Suppressor macrophage treated with lipopolysaccharide for 1 hour (primary cell): ENCODE measurements at regions not wholly inside any gene's neighbourhood (a gene's known extent, or its start where the extent isn't known, plus 50 kb on each side); places are given as distances from the start of the nearest gene placed in this dataset.
"Not testable (repeated sequence)": the region's sequence is repeated elsewhere in the genome, so short reads cannot be mapped to it uniquely, and the experiment has no call there.

ENCODE experiments used
- DNase-seq, 3 donors: peaks; one replicate each; pipeline ENCODE4 v3.0.0-alpha.2; 2020 to 2022

GRCh38 chr22:25420471-25420924 lies 144.0 kb upstream of the GRK3 start:
- DNase-seq, result peak in 1 of 3 donors; percentile 33

DNA sequence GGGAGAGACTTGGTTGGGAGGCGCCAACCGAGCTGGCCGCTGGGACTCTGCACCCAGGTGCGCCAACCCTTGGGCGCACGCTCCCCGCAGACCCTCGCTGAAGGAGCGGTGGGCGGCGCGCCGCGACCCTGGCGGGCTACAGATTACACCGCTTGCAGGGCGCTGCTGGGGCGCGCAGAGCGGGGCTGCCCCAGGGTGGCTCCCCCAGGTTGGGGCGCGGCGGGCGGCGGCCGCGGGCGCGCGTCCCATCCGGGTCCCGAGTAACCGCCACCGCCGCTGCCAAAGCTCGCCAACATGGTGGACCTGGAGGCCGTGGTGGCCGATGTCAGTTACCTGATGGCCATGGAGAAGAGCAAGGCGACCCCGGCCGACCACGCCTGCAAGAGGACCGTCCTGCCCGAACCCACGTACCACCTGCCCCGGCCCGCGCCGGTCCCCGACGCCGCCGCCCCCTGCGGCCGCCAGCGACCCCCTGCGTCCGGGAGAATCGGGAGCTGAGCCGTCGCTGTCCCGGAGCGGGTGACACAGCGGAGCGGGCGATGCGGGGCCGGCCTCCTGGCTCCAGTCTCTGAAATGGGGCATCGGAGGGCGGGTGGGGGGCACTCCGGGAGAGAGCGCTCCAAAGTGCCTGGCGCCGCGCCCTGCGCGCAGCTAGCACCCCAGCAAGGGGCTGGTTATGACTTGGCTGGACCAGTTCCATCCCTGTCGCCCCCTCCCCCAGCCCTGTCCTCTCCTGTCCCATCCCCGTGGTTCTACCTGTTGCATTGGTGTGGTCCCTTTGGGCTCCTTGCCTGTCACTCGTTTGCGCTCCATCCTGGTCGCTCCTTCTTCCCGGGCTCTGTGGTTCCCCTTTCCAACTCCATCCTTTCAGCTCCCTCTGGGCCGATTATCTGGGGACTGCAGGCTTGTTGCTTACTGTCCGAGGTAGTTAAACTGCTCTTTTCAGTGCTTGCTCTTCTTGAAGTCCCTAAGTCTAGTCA lies 143.3 kb upstream of the GRK3 start:
- DNase-seq, result peak; percentile 26 to 41 (median 40)

GRCh38 chr22:25426530-25427308 lies 137.8 kb upstream of the GRK3 start:
- peak in 1 of 3 donors; percentile 38 for DNase-seq

DNA sequence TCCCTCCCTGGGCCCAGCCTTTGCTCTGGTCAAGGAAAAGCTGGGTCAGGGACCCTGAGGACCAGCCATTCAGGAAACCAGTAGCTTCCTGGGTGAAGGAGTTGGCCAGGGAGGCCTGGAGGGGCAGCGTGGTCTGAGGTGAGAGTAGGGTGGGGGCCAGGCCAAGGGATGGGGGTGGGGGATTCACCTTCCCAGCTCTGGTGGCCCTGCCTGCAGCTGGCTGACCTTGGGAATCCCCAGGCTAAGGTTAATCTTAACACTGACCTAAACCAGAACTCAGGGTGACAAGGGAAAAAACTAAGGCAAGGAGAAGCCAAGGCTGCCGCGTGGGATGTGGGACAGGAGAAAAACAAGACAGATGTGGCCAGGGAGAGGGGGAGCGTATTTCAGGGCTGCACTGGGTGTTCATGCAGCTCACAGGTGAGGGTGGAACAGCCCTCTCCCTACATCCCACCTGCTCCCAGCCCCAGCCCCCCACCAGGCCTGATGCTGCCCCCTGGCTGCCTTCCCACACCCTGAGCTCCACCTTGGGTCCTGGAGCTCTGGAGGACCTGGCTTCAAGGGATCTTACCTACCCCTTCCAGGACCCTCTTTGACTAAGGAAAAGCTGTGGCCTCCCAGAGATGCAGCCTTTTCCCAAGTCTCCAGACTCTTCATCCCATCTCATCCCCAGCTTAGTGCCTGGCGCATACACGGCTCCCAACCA lies 132.7 kb upstream of the GRK3 start:
- DNase-seq, result not testable (repeated sequence)

- DNase-seq, result peak in 2 of 3 donors; percentile 25 to 48
Observed at GRCh38 chr22:25433381-25433970, 131.0 kb upstream of the GRK3 start.

GRCh38 chr22:25437414-25438160 lies 126.9 kb upstream of the GRK3 start:
- DNase-seq, result no peak

GRCh38 chr22:25447067-25447685 lies 117.3 kb upstream of the GRK3 start:
- DNase-seq, result no peak

DNA sequence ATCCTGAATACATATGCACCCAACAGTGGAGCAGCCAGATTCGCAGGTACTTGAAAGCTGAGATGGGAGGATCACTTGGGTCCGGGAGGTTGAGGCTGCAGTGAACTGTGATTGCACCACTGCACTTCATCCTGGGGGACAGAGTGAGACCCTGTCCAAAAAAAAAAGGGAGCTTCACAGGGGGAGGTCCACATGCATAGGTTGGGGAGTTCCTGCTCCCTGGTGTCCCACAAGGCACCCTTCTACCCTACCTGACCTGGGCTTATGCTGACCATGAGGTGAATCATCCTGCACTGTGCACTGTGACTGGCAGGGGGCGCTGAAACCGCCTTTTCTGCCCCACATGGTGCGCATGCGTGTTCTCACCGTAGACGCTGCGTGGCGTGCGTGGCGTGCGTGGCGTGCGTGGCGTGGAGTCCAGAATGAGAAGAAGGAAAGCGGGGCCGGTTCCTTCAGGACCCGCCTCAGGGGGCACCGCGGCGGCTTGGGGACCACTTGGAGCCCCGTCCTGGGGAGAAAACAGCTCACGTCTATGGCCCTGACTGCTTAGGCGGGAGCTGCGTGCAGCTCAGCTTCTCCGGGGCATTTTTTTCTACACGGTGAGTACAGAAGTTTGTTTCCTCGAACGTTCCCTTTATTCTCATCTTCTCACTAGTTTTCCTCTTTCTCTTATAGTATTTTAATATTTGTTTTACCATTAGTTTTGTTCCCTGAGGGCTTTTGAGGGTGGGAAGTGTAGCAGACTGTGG lies 116.6 kb upstream of the GRK3 start:
- DNase-seq, result peak; percentile 87 to 93 (median 92)

DNA sequence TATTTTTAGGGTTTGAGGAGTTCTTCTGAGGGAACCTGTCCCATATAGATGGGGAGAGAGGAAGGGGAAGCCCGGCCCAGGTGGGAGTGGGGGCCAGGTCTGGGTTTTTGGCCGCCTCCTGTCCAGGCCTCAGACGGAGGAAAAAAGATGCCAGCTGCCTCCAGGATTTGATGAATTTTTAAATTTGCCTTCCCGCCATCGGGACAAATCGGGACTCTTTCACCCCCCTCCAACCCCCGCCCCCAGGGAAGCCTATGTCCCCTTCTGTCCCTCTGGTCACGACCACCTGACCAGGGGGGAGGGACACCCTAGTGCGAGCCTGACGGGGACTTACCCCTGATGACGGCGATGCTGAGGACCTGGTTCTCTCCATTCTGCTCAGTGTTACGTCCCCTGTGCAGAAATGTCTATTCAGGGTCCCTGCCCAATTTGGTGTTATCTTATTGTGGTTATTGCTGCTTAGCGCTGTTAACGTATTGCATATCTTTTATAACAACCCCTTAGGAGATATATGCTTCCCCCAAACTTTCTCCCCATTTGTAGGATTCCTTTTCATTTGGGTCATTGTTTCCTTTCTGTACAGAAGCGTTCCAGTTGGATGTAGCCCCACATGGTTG lies 115.9 kb upstream of the GRK3 start:
- DNase-seq, result peak; percentile 58 to 73 (median 60)

DNA sequence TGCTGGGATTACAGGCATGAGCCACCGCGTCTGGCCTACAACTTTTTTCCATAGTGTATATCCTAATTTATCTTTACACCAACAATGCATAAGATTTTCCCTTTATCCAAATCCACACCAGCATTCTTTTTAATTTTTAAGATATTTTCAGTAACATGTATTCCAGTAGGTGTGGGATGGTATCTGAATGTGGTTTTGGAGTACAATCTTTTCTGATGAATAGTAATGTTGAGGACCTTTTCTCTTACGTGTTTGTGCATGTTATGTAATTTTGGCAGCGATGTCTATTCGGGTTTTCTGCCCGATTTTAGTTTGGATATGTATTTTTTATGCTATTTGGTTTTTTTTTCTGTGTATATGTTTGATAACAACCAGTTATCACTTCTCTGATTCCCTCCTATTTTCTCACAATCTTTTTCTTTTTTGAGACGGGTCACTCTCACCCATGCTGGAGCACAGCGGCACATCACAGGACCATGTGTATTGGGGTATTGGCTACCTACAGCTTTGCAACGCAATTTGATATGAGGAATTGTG lies 114.6 kb upstream of the GRK3 start:
- no peak for DNase-seq

DNA sequence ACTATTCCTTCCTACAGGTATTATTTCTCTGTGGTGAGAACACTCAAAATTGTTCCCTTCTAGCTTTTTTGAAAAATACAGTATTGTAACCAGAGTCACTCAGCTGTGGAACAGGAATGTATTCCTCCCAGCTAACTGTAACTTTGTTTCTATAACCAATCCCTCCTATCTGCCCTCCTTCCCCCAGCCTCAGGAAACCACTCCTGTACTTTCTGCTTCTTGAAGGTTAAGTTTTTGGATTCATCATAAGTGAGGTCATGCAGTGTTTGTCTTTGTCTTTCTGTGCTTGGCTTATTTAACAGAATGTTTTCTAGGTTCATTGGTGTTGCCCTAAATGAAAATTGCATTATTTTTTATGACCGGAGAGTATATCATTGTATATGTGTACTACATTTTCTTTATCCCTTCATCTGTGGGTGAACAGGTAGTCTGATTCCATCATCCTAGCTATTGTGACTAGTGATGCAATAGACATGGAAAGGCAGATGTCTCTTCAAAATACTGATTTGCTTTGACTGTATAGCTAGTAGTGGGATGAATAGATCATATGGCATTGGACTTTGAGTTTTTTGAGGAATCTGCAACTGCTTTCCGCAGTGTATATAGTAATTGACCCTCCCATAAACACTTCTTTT lies 112.9 kb upstream of the GRK3 start:
- DNase-seq, result no peak

DNA sequence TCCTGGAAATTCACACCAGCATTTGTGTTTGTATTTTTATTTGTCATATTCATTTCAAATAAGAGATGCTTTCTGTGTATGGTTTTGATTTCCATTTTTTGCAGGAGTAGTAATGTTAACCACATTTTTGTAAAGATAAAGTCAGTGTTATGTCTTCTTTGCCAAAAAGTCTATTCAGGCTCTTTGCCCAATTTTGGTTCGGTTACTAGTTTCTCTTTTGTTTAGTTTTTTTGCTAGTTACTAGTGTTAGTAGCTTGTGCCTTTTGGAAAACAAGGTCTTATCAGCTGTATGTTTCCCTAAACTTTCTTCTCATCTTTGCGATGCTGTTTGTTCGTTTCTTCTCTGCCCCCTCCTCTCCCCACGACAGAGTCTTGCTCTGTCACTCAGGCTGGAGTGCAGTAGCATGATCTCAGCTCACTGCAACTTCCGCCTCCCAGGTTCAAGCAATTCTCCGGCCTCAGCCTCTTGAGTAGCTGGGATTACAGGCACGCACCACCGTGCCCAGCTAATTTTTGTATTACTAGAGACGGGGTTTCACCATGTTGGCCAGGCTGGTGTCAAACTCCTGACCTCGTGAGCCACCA lies 112.3 kb upstream of the GRK3 start:
- no peak for DNase-seq

GRCh38 chr22:25453058-25453457 lies 111.4 kb upstream of the GRK3 start:
- DNase-seq, result no peak

- DNase-seq, result no peak
Observed at GRCh38 chr22:25453557-25453956, 110.9 kb upstream of the GRK3 start.

- not testable (repeated sequence) for DNase-seq
Observed at GRCh38 chr22:25456300-25457043, 108.0 kb upstream of the GRK3 start.

DNA sequence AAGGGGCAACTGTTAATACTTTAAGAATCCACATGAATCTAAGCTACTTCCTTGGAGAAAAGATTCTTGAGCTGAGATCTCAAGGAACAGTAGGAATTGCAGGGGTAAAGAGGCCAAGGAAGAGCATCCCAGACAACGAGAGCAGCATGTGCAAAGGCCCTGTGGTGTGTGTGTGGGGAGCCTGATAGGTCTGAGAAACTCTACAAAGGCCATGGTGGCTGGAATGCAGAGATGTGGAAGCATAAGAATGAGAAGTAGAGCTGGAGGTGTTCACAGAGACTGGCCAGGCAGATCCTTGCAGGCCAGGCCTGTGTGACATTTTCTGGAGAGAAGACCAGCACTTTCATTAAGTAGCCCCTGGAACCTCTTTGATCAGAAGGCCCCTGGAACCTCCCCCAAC lies 105.8 kb upstream of the GRK3 start:
- not testable (repeated sequence) for DNase-seq

GRCh38 chr22:25460682-25461081 lies 103.8 kb upstream of the GRK3 start:
- not testable (repeated sequence) for DNase-seq

- no peak for DNase-seq
Observed at GRCh38 chr22:25461301-25461700, 103.2 kb upstream of the GRK3 start.
